HCT116 (cell line): ENCODE measurements at regions not wholly inside any gene's neighbourhood (a gene's known extent, or its start where the extent isn't known, plus 50 kb on each side); places are given as distances from the start of the nearest gene placed in this dataset.

ENCODE experiments used
- CEBPB ChIP-seq: IDR thresholded peaks from 2 replicates; pipeline ENCODE4 v1.6.1; 2012; ENCODE audit warnings: low read depth
- POLR2A ChIP-seq: IDR thresholded peaks from 2 replicates; pipeline ENCODE4 v1.7.0; 2011; ENCODE audit warnings: borderline replicate concordance; ENCODE audit not compliant: insufficient read depth, insufficient read length; ENCODE audit errors: extremely low read depth
- POLR2AphosphoS5 ChIP-seq: IDR thresholded peaks from 2 replicates; pipeline ENCODE4 v1.6.1; 2011; ENCODE audit warnings: mild to moderate bottlenecking, low read depth, low read length, moderate library complexity
- TF ChIP-seq, protein P1 (sequence below), 3 experiments: fragments of 200-600 bp in 1 of 3; sonication (generic) in 1 of 3; IDR thresholded peaks in 2 of 3; conservative IDR thresholded peaks in 1 of 3; 2 replicates each; pipeline ENCODE4 v1.5.1; 2012 to 2017; ENCODE audit warnings: low read depth in 2 of 3, low read length in 2 of 3, antibody characterized with exemption in 1 of 3, borderline replicate concordance in 1 of 3, control low read depth in 1 of 3, mild to moderate bottlenecking in 1 of 3, mixed read lengths in 1 of 3, mixed run types in 1 of 3, moderate library complexity in 1 of 3; ENCODE audit not compliant: insufficient read depth in 1 of 3

DNA sequence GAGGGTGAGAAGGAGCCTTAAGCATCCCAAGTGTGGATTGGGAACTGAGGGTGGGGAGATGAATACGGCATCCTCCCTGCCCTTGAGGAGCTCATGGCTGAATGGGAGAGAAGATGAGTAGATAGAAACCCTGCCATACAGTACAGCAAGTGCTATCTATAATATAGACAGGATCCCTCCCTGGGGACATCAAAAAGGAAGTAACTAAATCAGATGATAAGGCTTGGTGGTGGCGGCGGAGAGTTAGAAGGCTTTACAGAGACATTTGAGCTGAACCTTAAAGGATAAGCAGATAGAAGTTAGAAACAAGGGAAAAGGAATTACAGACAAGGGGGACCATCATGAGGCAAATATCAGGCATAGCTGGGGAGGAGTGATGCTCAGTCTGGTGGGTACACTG lies 67.5 kb upstream of the TMEM132E start:
- TF ChIP-seq, protein P1, sequence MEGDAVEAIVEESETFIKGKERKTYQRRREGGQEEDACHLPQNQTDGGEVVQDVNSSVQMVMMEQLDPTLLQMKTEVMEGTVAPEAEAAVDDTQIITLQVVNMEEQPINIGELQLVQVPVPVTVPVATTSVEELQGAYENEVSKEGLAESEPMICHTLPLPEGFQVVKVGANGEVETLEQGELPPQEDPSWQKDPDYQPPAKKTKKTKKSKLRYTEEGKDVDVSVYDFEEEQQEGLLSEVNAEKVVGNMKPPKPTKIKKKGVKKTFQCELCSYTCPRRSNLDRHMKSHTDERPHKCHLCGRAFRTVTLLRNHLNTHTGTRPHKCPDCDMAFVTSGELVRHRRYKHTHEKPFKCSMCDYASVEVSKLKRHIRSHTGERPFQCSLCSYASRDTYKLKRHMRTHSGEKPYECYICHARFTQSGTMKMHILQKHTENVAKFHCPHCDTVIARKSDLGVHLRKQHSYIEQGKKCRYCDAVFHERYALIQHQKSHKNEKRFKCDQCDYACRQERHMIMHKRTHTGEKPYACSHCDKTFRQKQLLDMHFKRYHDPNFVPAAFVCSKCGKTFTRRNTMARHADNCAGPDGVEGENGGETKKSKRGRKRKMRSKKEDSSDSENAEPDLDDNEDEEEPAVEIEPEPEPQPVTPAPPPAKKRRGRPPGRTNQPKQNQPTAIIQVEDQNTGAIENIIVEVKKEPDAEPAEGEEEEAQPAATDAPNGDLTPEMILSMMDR (IDR thresholded peaks at IDR 0.05 in 2 of 3, conservative IDR thresholded peaks at IDR 0.05 in 1 of 3; ENCODE audit: borderline replicate concordance in 1 of 3, insufficient read depth in 1 of 3, low read depth in 2 of 3, low read length in 2 of 3) = no peak
- TF ChIP-seq POLR2AphosphoS5 = no peak
- TF ChIP-seq POLR2A = no peak
- no peak for TF ChIP-seq CEBPB
